H1 (cell line): ENCODE measurements at regions not wholly inside any gene's neighbourhood (a gene's known extent, or its start where the extent isn't known, plus 50 kb on each side); places are given as distances from the start of the nearest gene placed in this dataset.
A peak's percentile ranks its signal among the peaks of the same experiment; 100 is the strongest.

Experiments used
- CTCF ChIA-PET: fragments of 300-600 bp; sonication (Branson Sonifier 250); formaldehyde crosslinking; loops from one replicate; lab custom pipeline; 2021; ENCODE audit not compliant: partially characterized antibody; lab: Charles Lee
- POLR2A ChIA-PET: fragments of 300-600 bp; sonication (Branson Sonifier 250); formaldehyde crosslinking; loops from one replicate; lab custom pipeline; 2021; ENCODE audit warnings: inconsistent platforms; ENCODE audit not compliant: partially characterized antibody; lab: Charles Lee
- DNase-seq, 2 experiments: peaks; one replicate each; pipeline versions ENCODE4 v3.0.0 to v3.0.0-alpha.2; 2010 to 2022; ENCODE audit warnings: low spot score in 2 of 2, low read depth in 1 of 2, mixed read lengths in 1 of 2
- FAIRE-seq: peaks from 2 replicates; lab custom pipeline; 2011; peaks lifted over from hg19 to GRCh38; lab: Jason Lieb, UNC
- H2AFZ ChIP-seq: 2 replicates; pipeline ENCODE4 v1.8.1; 2012; ENCODE audit warnings: low read length, inconsistent platforms
- H2AK5ac ChIP-seq: 2 replicates; pipeline ENCODE4 v1.6.1; 2013; ENCODE audit warnings: low read depth, low read length
- H2BK120ac ChIP-seq: replicated peaks from 2 replicates; pipeline ENCODE3; 2013; ENCODE audit warnings: low read depth, low read length, inconsistent platforms
- H2BK12ac ChIP-seq: 2 replicates; pipeline ENCODE4 v1.6.1; 2013; ENCODE audit warnings: low read depth, low read length
- H2BK15ac ChIP-seq: 2 replicates; pipeline ENCODE4 v1.6.1; 2013; ENCODE audit warnings: low read length
- H2BK20ac ChIP-seq: 2 replicates; pipeline ENCODE4 v1.6.1; 2013; ENCODE audit warnings: low read length
- H2BK5ac ChIP-seq: 2 replicates; pipeline ENCODE4 v1.6.1; 2013; ENCODE audit warnings: low read depth, low read length
- H3K14ac ChIP-seq: 2 replicates; pipeline ENCODE4 v1.6.1; 2013; ENCODE audit warnings: inconsistent platforms; ENCODE audit not compliant: insufficient read length
- H3K18ac ChIP-seq: 2 replicates; pipeline ENCODE4 v1.6.1; 2013; ENCODE audit warnings: low read length; ENCODE audit errors: extremely low read depth
- H3K23ac ChIP-seq: 2 replicates; pipeline ENCODE4 v1.6.1; 2013; ENCODE audit warnings: inconsistent platforms; ENCODE audit not compliant: insufficient read length
- H3K23me2 ChIP-seq: 2 replicates; pipeline ENCODE4 v1.6.1; 2013; ENCODE audit warnings: low read depth, low read length
- H3K27ac ChIP-seq: 2 replicates; pipeline ENCODE4 v1.6.1; 2011; ENCODE audit warnings: low read depth, low read length, inconsistent platforms
- H3K27me3 ChIP-seq, 4 experiments: replicated peaks in 1 of 4; 1 replicate in 1 of 4; 2 replicates in 3 of 4; pipeline versions ENCODE4 v1.6.1 to v1.8.1; 2011 to 2013; ENCODE audit warnings: low read length in 3 of 4, mild to moderate bottlenecking in 3 of 4, inconsistent platforms in 2 of 4, mixed read lengths in 2 of 4, moderate library complexity in 1 of 4; ENCODE audit not compliant: control insufficient read depth in 3 of 4, insufficient read depth in 3 of 4; ENCODE audit errors: extremely low read depth in 1 of 4
- H3K36me3 ChIP-seq, 4 experiments: 2 replicates each; pipeline versions ENCODE4 v1.6.1 to v1.8.1; 2011 to 2013; ENCODE audit warnings: mild to moderate bottlenecking in 4 of 4, low read length in 3 of 4, moderate library complexity in 2 of 4, control low read depth in 1 of 4, inconsistent platforms in 1 of 4; ENCODE audit not compliant: insufficient read depth in 4 of 4, control insufficient read depth in 2 of 4
- H3K4ac ChIP-seq: replicated peaks from 2 replicates; pipeline ENCODE3; 2013; ENCODE audit warnings: low read length, low read depth, mixed read lengths, inconsistent platforms; ENCODE audit not compliant: insufficient read length
- H3K4me1 ChIP-seq, 4 experiments: replicated peaks in 1 of 4; 1 replicate in 1 of 4; 2 replicates in 3 of 4; pipeline versions ENCODE4 v1.6.1 to v1.8.1; 2011 to 2013; ENCODE audit warnings: low read length in 3 of 4, inconsistent platforms in 2 of 4, mixed read lengths in 1 of 4; ENCODE audit not compliant: insufficient read depth in 4 of 4, control insufficient read depth in 3 of 4
- H3K4me2 ChIP-seq, 2 experiments: 2 replicates each; pipeline versions ENCODE4 v1.6.1 to v1.8.1; 2011 to 2013; ENCODE audit warnings: low read depth in 2 of 2, low read length in 2 of 2, control low read depth in 1 of 2, inconsistent platforms in 1 of 2, mild to moderate bottlenecking in 1 of 2; ENCODE audit not compliant: insufficient read depth in 1 of 2
- H3K4me3 ChIP-seq, 4 experiments: fragments of 200-600, 300-600 bp in 1 of 4; sonication (generic), shearing (Covaris generic), sonication (Bioruptor Twin) in 1 of 4; 2 replicates each; pipeline versions ENCODE4 v1.5.1 to v1.8.1; 2011 to 2016; ENCODE audit warnings: low read length in 4 of 4, low read depth in 3 of 4, control low read depth in 2 of 4, inconsistent platforms in 2 of 4, mild to moderate bottlenecking in 2 of 4, mixed read lengths in 1 of 4, moderate library complexity in 1 of 4; ENCODE audit not compliant: insufficient read depth in 2 of 4; ENCODE audit errors: extremely low read depth in 1 of 4
- H3K56ac ChIP-seq: replicated peaks from 2 replicates; pipeline ENCODE3; 2013; ENCODE audit warnings: low read depth, mild to moderate bottlenecking, mixed read lengths, low read length, inconsistent platforms; ENCODE audit not compliant: insufficient read length
- H3K79me1 ChIP-seq: 2 replicates; pipeline ENCODE4 v1.6.1; 2013; ENCODE audit warnings: low read depth, low read length, control low read depth
- H3K79me2 ChIP-seq, 2 experiments: 2 replicates each; pipeline versions ENCODE4 v1.6.1 to v1.8.1; 2012 to 2013; ENCODE audit warnings: low read length in 2 of 2, mild to moderate bottlenecking in 2 of 2, inconsistent platforms in 1 of 2; ENCODE audit not compliant: insufficient read depth in 2 of 2, control insufficient read depth in 1 of 2
- H3K9ac ChIP-seq, 4 experiments: replicated peaks in 1 of 4; 1 replicate in 1 of 4; 2 replicates in 3 of 4; pipeline versions ENCODE4 v1.6.1 to v1.8.1; 2011 to 2013; ENCODE audit warnings: low read depth in 3 of 4, low read length in 3 of 4, control low read depth in 2 of 4, mild to moderate bottlenecking in 2 of 4, moderate library complexity in 2 of 4, inconsistent platforms in 1 of 4; ENCODE audit errors: extremely low read depth in 1 of 4
- H3K9me3 ChIP-seq, 2 experiments: 2 replicates each; pipeline versions ENCODE4 v1.6.1 to v1.8.1; 2012 to 2013; ENCODE audit warnings: mild to moderate bottlenecking in 2 of 2, moderate library complexity in 2 of 2, control low read depth in 1 of 2, inconsistent platforms in 1 of 2, low read depth in 1 of 2, low read length in 1 of 2, mixed read lengths in 1 of 2; ENCODE audit not compliant: insufficient read depth in 2 of 2
- H4K20me1 ChIP-seq, 2 experiments: replicated peaks in 1 of 2; 2 replicates each; pipeline versions ENCODE3 to v1.8.1; 2011 to 2013; ENCODE audit warnings: inconsistent platforms in 2 of 2, low read length in 2 of 2, mild to moderate bottlenecking in 1 of 2; ENCODE audit not compliant: insufficient read depth in 2 of 2, control insufficient read depth in 1 of 2
- H4K5ac ChIP-seq: 2 replicates; pipeline ENCODE4 v1.6.1; 2013; ENCODE audit warnings: low read length, low read depth, mixed read lengths, inconsistent platforms; ENCODE audit not compliant: insufficient read length
- H4K8ac ChIP-seq: 2 replicates; pipeline ENCODE4 v1.8.0; 2013; ENCODE audit warnings: mild to moderate bottlenecking, moderate library complexity, low read length, inconsistent platforms; ENCODE audit not compliant: insufficient read depth; ENCODE audit errors: extremely low read depth
- H4K91ac ChIP-seq: replicated peaks from 2 replicates; pipeline ENCODE3; 2013; ENCODE audit warnings: low read length, mixed read lengths, inconsistent platforms; ENCODE audit not compliant: insufficient read length
- KDM4A ChIP-seq: IDR thresholded peaks from one replicate; pipeline ENCODE4 v1.7.1; 2012; ENCODE audit warnings: low read depth, mild to moderate bottlenecking, moderate library complexity, low read length, inconsistent platforms; ENCODE audit not compliant: severe bottlenecking
- POLR2A ChIP-seq, 2 experiments: IDR thresholded peaks; 1 replicate in 1 of 2; 2 replicates in 1 of 2; pipeline ENCODE4 v1.6.1; 2011; ENCODE audit warnings: low read depth in 2 of 2, low read length in 2 of 2, mild to moderate bottlenecking in 2 of 2; ENCODE audit errors: control extremely low read depth in 1 of 2
- RFX5 ChIP-seq: IDR thresholded peaks from 2 replicates; pipeline ENCODE4 v1.6.1; 2011; ENCODE audit warnings: low read depth, low read length, improper control_type of control experiment, borderline replicate concordance
- WGBS, 2 experiments: shearing (Covaris generic) in 1 of 2; methylation state at CpG; one replicate each; pipeline versions ENCODE4 v1.1.6 to v1.1.7; 2013 to 2015; ENCODE audit warnings: low lambda C conversion rate in 2 of 2, mixed read lengths in 2 of 2, inconsistent platforms in 1 of 2, low coverage in 1 of 2, missing lambda C conversion rate in 1 of 2; ENCODE audit not compliant: insufficient replicate concordance in 2 of 2, insufficient coverage in 1 of 2, insufficient read length in 1 of 2; ENCODE audit errors: extremely low coverage in 1 of 2, missing lambda C conversion rate in 1 of 2; 5-methylcytosine and 5-hydroxymethylcytosine counted together

- Histone ChIP-seq H2BK15ac (no peak overlapping the region), H3K56ac (no peak overlapping the region), H4K5ac (no peak overlapping the region), H3K4ac (no peak overlapping the region), H3K27me3 (no peaks in the 10 kb centered on the region), H3K9me3 (no peaks in the 10 kb centered on the region), H4K91ac (no peak overlapping the region), H4K20me1 (no peaks in the 10 kb centered on the region), H2BK20ac (no peak overlapping the region), H4K8ac (no peak overlapping the region), H2BK12ac (no peak overlapping the region), H3K23ac (no peak overlapping the region), H2BK120ac (no peak overlapping the region), H3K79me1 (no peaks in the 10 kb centered on the region), H2BK5ac (no peak overlapping the region), H3K79me2 (no peaks in the 10 kb centered on the region), H3K4me1 (peaks cover 0 to 3% (median under 1%) of the 10 kb centered on the region in 4 experiments; a peak in 1 of 7 replicates), H3K4me2 (no peak overlapping the region), H3K36me3 (no peaks in the 10 kb centered on the region), H3K4me3 (no peak overlapping the region), H2AFZ (0 out of 2 replicates have a peak overlapping the region, but pooled peaks have one; percentile 29), H3K23me2 (no peaks in the 10 kb centered on the region), H3K9ac (no peak overlapping the region), H3K18ac (no peak overlapping the region), H3K14ac (no peak overlapping the region), H2AK5ac (no peak overlapping the region)
- POLR2A ChIA-PET, result no interaction called here
- DNase-seq, result no peak
- CTCF ChIA-PET, result interaction anchor here (2.2 kb wide), 1 partner anchor 12 kb away, joined by 9 read pairs; no protein-coding TSS in a partner anchor
- 81% methylated on average over 4 of the region's 4 CpGs; no CpG with 5 or more reads in 1 of the 2 experiments for WGBS, 2 experiments
- TF ChIP-seq POLR2A (IDR thresholded peaks at IDR 0.05; ENCODE audit: control extremely low read depth in 1 of 2, low read depth in 2 of 2, low read length in 2 of 2), result no peak
- TF ChIP-seq KDM4A, result no peak
- TF ChIP-seq RFX5, result no peak
- TF ChIP-seq, all 59 proteins: peak for 0
- no peak for FAIRE-seq
- H3K27ac ChIP-seq, result no peak overlapping the region
Observed at GRCh38 chr14:98161356-98161755, 1110.6 kb downstream of the BCL11B start.
